Suprapubic skin (tissue), 3 donors: ENCODE measurements at regions not wholly inside any gene's neighbourhood (a gene's known extent, or its start where the extent isn't known, plus 50 kb on each side); places are given as distances from the start of the nearest gene placed in this dataset.

Experiments used
- EP300 ChIP-seq: sonication (generic); formaldehyde crosslinking; IDR thresholded peaks from one replicate; pipeline ENCODE4 v1.6.1; 2017; ENCODE audit warnings: antibody characterized with exemption
- POLR2A ChIP-seq, 2 donors: fragments of 450-650 bp; IDR thresholded peaks; one replicate each; pipeline ENCODE4 v1.6.1; 2017; ENCODE audit warnings: antibody characterized with exemption in 2 of 2, mild to moderate bottlenecking in 2 of 2, moderate library complexity in 2 of 2
- TF ChIP-seq, protein P1 (sequence below), 2 donors: fragments of 200-600 bp in 1 of 2; fragments of 450-650 bp in 1 of 2; sonication (generic) in 1 of 2; IDR thresholded peaks; one replicate each; pipeline ENCODE4 v1.5.1; 2016 to 2019; ENCODE audit warnings: antibody characterized with exemption in 2 of 2, mild to moderate bottlenecking in 1 of 2, moderate library complexity in 1 of 2

DNA sequence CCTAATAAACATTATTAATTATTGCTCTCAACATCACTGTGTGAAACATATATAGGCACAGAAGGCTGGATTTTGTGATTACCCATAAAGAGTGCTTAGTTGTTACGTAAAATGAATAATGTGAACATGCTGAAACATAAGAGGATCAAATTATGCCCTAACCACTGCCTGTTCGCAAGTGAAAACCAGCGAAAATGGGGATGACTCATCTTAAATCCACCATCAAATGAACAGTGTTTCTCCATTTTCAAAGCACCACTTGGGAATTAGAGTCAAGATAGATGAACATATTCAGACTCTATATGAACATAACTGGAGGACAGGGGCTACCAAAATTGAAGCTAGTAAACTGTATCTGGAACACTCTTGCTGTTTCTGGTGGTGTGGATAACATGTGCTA is 386.2 kb downstream of the HHIPL2 start:
- TF ChIP-seq POLR2A (IDR thresholded peaks at IDR 0.05) (no peak), EP300 (no peak)
- TF ChIP-seq, protein P1, sequence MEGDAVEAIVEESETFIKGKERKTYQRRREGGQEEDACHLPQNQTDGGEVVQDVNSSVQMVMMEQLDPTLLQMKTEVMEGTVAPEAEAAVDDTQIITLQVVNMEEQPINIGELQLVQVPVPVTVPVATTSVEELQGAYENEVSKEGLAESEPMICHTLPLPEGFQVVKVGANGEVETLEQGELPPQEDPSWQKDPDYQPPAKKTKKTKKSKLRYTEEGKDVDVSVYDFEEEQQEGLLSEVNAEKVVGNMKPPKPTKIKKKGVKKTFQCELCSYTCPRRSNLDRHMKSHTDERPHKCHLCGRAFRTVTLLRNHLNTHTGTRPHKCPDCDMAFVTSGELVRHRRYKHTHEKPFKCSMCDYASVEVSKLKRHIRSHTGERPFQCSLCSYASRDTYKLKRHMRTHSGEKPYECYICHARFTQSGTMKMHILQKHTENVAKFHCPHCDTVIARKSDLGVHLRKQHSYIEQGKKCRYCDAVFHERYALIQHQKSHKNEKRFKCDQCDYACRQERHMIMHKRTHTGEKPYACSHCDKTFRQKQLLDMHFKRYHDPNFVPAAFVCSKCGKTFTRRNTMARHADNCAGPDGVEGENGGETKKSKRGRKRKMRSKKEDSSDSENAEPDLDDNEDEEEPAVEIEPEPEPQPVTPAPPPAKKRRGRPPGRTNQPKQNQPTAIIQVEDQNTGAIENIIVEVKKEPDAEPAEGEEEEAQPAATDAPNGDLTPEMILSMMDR (IDR thresholded peaks at IDR 0.05), result no peak
